KG1 (cell line): ENCODE measurements at regions not wholly inside any gene's neighbourhood (a gene's known extent, or its start where the extent isn't known, plus 50 kb on each side); places are given as distances from the start of the nearest gene placed in this dataset.
"Not testable (repeated sequence)": the region's sequence is repeated elsewhere in the genome, so short reads cannot be mapped to it uniquely, and the experiment has no call there.

ENCODE experiments used
- DNase-seq: peaks from one replicate; lab custom pipeline; 2025; lab: John Stamatoyannopoulos, UW

GRCh38 chr1:37323486-37324377 lies 150.6 kb upstream of the ZC3H12A start:
- DNase-seq: peak; percentile 22

DNA sequence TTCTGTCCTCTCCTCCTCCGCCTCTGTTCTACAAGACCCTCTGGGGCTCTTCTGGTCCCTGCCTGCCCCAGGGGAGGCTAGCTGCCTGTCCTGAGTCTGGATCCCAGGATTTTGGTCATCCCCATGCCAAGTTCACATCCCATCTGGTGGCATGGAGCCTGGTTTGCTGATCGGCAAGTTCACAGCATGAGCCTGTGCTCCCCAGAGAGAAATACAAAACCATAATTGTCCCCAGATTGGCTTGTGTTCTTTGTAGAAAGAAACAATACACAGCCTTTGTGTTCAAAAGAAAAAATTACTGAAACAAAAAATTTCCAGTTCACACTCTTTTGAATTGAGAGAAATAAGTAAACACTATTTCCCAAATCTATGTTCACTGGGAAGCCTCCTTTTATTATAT lies 149.4 kb upstream of the ZC3H12A start:
- DNase-seq: no peak

DNA sequence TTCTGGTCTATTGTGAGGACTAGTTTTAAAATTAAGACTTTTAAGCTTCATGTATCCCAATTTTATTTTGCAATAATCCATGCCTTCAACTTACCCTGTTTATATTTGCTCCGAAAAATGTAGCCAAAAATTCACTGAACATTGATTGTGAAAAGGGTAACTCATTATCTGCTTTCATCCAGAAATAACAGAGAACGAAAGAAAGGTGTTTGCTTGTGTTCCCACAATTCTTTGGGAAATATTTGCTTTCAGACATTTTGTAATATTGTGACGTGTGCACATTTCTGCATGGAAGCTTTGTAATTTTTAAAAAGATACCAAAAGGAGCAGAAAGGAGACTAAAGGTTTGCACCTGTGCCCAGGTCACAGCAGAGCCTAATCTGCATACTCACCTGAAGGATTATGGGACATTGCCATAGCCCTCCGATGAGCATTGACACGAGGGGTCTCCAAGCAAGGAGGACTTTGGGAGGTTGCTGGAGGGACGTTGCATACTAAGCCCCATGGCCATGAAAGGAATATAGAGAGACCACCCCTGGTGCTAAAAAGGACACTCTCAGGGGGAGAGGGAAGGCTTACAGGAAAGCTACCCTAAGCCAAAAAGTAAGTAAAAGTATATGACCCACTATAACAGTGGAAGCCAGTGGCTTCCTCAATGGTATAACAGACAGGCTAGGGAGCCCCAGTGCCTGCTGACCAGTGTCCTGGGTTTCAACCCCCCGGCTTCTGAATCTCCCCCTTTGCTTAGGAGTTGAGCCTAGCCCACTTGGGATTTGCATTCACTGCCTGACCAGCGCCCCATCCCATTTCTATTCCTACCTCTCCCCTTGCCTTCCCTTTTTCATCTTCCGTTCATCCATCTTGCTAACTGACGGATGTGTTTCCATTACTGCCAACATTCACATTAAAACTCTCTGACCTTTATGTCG lies 148.6 kb upstream of the ZC3H12A start:
- no peak for DNase-seq

GRCh38 chr1:37332126-37332525 lies 142.3 kb upstream of the ZC3H12A start:
- DNase-seq: no peak

DNA sequence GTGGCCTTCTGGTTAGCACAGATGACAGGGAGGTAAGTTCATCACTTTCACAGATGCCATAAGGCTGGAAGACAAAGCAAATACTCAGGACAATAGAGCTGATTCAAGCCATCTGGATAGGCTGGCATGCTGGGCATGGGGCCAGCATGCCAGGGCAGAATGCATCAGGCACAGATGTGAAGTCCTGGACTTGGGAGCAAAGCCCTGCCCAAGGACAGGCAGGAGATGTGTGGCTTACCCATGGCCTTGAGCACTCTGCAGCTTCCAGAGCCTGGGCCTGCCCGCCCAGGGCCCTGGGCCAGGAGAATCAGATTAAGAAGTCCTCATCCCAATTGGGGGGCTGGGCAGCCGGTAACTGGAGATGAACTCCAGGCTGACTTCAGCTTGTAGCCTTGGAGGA lies 135.7 kb upstream of the ZC3H12A start:
- no peak for DNase-seq

GRCh38 chr1:37342736-37343135 lies 131.6 kb upstream of the ZC3H12A start:
- no peak for DNase-seq

DNA sequence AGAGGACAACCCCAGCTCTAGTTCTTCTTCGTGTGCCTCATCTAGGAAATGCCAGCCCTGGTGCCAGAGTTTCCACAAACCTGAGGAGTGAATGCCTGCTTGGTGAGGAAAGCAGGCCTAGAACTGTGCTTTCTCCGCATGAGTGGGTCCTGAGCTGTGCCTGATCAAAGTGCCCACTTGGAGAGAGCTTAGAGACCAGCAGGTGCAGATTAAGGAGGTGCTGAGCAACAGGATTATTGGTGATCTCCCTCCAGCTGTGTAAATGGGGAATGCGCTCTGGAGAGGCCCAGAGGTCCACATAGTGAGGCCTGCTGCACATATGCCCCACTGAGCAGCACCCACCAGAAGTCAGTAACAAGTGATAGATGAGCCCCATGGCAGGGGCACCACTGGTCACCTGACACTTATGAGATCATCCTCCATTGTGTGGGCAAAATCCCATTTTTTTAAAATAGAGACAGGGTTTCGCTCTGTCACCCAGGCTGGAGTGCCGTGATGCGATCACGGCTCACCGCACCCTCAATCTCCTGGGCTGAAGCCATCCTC lies 127.2 kb upstream of the ZC3H12A start:
- DNase-seq: no peak

- no peak for DNase-seq
These were observed 120.5 kb upstream of the ZC3H12A start for GRCh38 chr1:37353871-37354270.

- no peak for DNase-seq
These were observed 119.3 kb upstream of the ZC3H12A start for GRCh38 chr1:37354876-37355650.

DNA sequence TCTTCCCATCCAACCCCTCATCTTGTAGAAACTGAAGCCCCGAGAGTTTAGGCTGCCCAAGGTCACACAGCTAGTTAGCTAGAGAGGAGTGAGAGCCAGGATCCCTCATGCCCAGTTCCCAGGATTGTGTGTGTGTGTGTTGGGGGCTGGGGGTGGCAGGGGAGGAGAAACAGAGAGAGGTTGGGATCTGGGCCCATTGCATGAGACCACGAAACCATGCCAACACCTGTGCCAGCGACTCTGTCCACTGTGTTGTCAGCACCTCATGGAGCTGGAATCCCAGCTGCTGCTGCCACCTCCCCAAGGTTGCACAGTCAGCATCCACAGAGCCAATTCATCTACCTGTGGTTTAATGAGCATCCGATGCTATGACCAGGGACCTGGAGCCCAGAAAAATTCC lies 115.4 kb upstream of the ZC3H12A start:
- no peak for DNase-seq

DNA sequence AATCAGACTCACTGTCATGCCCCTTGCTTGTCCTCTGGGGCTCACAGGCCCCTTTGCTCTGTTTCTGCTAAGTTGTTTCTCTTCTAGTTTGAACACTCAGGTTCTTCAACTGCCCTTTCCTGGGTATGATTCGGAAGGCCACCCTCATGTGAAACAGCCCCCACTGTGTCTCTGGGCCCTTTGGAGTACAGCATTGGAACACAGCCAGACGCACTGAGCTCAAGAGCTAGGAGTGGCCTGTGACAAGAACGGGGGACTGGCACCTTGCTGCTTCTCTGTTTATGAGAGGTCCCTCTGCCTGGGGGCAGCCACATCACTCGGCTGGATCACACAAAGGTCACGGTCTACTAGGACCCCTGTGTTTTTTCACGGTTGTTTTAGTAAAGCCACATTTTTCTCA lies 114.4 kb upstream of the ZC3H12A start:
- no peak for DNase-seq

GRCh38 chr1:37362594-37363385 lies 111.6 kb upstream of the ZC3H12A start:
- no peak for DNase-seq

DNA sequence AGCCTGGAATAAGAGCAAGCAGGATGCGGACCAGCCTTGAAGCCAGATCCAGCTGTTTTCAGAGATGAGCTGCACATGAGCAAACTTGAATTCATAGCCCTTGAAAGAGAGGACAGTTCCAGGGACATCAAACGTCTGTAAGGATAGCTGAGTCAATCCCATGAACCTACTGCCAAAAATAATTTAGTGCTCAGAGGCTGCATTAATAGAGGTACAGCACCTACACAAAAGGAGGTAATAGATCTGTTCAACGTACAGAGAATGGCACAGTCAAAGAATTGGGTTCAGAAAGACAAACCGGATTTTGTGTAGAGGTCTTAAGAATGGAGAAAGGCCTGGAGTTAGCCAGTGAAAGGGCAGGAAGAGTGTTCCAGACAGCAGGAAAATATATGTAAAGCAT lies 110.8 kb upstream of the ZC3H12A start:
- no peak for DNase-seq

GRCh38 chr1:37368665-37369315 lies 105.6 kb upstream of the ZC3H12A start:
- DNase-seq: not testable (repeated sequence)

DNA sequence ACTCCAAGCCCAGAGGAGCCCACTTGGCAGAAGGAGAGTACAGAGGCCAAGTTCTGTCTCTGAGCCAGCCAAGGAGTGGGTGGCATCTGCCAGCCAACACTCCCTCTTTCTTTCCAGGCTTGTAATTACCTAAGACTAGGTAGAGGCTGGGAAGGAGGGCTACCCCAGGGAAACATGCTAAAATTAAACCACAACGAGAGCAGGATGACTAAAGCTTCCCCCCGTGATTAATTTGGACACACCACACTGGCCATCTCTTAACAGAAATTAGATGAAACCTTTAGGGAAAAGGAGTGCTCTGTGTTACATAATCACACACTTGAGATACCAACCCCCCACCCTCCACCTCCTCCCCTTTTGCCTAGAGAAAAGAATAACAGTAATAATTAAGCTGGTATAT lies 102.1 kb upstream of the ZC3H12A start:
- no peak for DNase-seq

DNA sequence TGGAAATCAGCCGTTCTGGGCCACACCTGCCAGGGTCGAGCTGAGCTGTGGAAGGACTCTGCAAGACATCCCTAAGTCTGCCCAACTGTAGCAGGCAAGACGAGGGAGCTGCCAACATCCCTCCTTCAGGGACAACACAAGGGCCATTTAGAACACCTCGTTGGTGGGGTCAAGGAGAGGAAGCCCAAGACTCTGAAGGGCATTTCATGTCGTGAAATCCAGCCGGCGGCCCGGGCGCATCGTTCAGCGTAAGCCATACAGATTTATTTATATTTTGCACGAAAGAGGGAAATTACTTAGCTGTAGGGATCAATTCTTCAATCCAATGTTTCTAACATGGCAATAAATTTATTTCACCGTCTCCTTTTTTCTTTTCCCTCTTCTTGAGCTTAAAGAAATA lies 101.7 kb upstream of the ZC3H12A start:
- DNase-seq: no peak

DNA sequence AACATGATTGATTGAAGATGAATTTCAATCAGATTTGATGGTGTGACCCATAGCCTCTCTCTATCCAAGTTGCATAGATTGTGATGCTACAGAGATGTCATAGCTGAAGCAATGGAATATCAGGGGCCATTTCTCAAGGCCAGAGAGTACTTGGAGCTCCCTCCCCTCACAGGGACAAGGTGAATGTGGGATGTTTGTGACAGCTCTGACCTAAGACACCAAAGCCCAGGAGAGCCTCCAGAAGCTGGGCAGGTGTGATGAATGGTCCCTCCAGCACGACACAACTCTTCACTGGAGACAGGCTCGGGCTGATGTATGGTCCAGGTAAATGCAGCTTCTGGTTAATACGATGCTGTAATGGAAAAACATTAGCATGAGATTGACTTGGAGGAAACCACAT lies 101.0 kb upstream of the ZC3H12A start:
- DNase-seq: no peak

- DNase-seq: not testable (repeated sequence)
These were observed 93.8 kb upstream of the ZC3H12A start for GRCh38 chr1:37380546-37380945.

GRCh38 chr1:37387854-37388253 lies 86.5 kb upstream of the ZC3H12A start:
- DNase-seq: no peak

DNA sequence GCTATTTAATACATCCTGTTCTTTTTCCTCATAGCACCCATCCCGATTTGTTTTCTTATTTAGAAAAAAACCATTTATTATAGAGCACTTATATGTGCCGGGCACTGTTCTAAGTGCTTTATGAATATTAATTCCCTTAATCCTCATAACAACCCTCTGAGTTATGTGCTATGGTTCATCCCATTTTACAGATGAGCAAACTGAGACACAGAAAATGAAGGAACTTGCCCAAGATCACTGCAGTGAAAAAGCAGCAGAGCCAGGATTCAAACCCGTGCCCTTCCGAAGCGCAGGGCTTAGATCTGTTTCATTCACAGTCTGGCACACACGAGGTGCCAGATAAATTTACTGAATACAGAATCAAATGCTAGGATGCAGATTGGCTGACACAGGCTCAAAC lies 85.1 kb upstream of the ZC3H12A start:
- no peak for DNase-seq
